Activated B cell treated with CpG ODN at 0.5 μM for 24 hours (primary cell): ENCODE measurements at regions not wholly inside any gene's neighbourhood (a gene's known extent, or its start where the extent isn't known, plus 50 kb on each side); places are given as distances from the start of the nearest gene placed in this dataset.

Source experiments
- ATAC-seq: fragments of 200-7000 bp; cut with Tn5 transposase; one replicate; pipeline ENCODE4 v1.10.0; 2021; ENCODE audit warnings: low read depth, mild to moderate bottlenecking, moderate library complexity
- CTCF ChIA-PET: fragments of 350-600 bp; sonication (Branson Sonifier 250); formaldehyde crosslinking; loops from one replicate; lab custom pipeline; 2021; ENCODE audit warnings: antibody characterized with exemption; lab: Charles Lee
- POLR2A ChIA-PET: fragments of 350-600 bp; sonication (Branson Sonifier 250); formaldehyde crosslinking; loops from one replicate; lab custom pipeline; 2021; ENCODE audit warnings: antibody characterized with exemption; lab: Charles Lee
- DNase-seq: peaks from one replicate; pipeline ENCODE4 v3.0.0; 2022
- H3K27ac Mint-ChIP-seq: one replicate; pipeline ENCODE4 v1.8.0; 2020; ENCODE audit warnings: mixed read lengths
- H3K27me3 Mint-ChIP-seq: one replicate; pipeline ENCODE4 v1.8.0; 2021; ENCODE audit warnings: mixed read lengths
- H3K36me3 Mint-ChIP-seq: one replicate; pipeline ENCODE4 v1.8.0; 2021; ENCODE audit warnings: low read depth, mixed read lengths
- H3K4me1 Mint-ChIP-seq: one replicate; pipeline ENCODE4 v1.8.0; 2021; ENCODE audit warnings: mixed read lengths
- H3K4me3 Mint-ChIP-seq: one replicate; pipeline ENCODE4 v1.8.0; 2020; ENCODE audit warnings: mild to moderate bottlenecking, mixed read lengths
- H3K9me3 Mint-ChIP-seq: one replicate; pipeline ENCODE4 v1.8.0; 2020; ENCODE audit warnings: mixed read lengths
- intact Hi-C: fragments of 100-400 bp; cut with micrococcal nuclease; formaldehyde crosslinking; loops from one replicate; pipeline ENCODE4 v1.15.1; 2024
- TF ChIP-seq, protein P1 (sequence below): fragments of 200-600 bp; IDR thresholded peaks from one replicate; pipeline ENCODE4 v1.8.0; 2022; ENCODE audit warnings: antibody characterized with exemption, mild to moderate bottlenecking

DNA sequence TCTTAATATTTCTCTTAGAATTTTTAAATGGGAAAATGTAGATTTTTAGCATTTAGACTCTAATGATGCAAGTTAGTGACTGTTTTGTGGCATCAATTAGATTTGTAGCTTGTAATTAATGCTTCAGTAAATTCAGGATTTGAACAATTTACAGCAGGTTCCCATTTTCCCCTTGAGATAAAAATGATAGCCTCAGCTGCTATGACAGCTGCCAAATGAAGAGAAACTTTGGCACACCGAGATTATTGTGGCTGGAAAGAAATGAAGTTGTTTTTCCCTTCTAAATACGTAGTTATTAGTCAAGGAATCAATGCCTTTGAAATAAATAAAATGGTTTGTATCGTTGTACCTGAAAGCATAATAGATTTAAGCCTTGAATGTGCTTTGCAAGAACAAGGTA lies 206.4 kb upstream of the P2RY1 start:
- POLR2A ChIA-PET: no interaction called here
- peaks cover 2% of the 10 kb centered on the region for H3K9me3 Mint-ChIP-seq
- DNase-seq: no peak

DNA sequence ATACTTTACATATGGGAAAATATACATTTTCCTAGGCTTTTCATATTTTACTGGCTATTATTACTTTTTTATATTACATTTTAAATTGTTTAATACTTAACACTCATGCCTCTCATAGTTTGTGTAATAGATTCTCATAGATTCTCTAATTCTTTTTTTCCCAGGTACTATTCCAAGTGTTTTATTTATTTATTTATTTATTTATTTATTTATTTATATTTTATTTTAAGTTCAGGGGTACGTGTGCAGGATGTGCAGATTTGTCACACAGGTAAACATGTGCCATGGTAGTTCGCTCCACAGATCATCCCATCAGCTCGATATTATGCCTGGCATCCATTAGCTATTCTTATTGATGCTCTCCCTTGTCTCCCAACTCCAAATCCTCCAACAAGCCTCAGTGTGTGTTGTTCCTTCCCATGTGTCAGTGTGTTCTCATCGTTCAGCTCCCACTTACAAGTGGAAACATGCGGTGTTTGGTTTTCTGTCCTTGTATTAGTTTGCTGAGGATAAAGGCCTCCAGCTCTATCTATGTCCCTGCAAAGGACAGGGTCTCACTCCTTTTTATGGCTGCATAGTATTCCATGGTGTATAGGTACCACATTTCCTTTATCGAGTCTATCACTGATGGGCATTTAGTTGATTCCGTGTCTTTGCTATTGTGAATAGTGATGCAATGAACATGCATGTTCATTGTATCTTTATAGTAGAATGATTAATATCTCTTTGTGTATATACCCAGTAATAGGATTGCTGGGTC lies 205.4 kb upstream of the P2RY1 start:
- no peaks in the 10 kb centered on the region for H3K36me3 Mint-ChIP-seq
- POLR2A ChIA-PET: no interaction called here
- peaks cover 2% of the 10 kb centered on the region for H3K9me3 Mint-ChIP-seq
- no peak overlapping the region for H3K4me3 Mint-ChIP-seq
- TF ChIP-seq, protein P1, sequence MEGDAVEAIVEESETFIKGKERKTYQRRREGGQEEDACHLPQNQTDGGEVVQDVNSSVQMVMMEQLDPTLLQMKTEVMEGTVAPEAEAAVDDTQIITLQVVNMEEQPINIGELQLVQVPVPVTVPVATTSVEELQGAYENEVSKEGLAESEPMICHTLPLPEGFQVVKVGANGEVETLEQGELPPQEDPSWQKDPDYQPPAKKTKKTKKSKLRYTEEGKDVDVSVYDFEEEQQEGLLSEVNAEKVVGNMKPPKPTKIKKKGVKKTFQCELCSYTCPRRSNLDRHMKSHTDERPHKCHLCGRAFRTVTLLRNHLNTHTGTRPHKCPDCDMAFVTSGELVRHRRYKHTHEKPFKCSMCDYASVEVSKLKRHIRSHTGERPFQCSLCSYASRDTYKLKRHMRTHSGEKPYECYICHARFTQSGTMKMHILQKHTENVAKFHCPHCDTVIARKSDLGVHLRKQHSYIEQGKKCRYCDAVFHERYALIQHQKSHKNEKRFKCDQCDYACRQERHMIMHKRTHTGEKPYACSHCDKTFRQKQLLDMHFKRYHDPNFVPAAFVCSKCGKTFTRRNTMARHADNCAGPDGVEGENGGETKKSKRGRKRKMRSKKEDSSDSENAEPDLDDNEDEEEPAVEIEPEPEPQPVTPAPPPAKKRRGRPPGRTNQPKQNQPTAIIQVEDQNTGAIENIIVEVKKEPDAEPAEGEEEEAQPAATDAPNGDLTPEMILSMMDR: no peak
- no peaks in the 10 kb centered on the region for H3K4me1 Mint-ChIP-seq
- DNase-seq: no peak
- intact Hi-C loops: no loop called here
- no peak for ATAC-seq
- H3K27me3 Mint-ChIP-seq: peaks cover 8% of the 10 kb centered on the region
- CTCF ChIA-PET: no interaction called here
- H3K27ac Mint-ChIP-seq: no peak overlapping the region

More for the DNA sequence above, 206.4 kb upstream of the P2RY1 start:
- CTCF ChIA-PET: no interaction called here
- peaks cover 10% of the 10 kb centered on the region for H3K27me3 Mint-ChIP-seq
- H3K4me3 Mint-ChIP-seq: no peak overlapping the region
- intact Hi-C loops: no loop called here
- H3K36me3 Mint-ChIP-seq: no peaks in the 10 kb centered on the region
- no peak for ATAC-seq
- no peak overlapping the region for H3K27ac Mint-ChIP-seq
- TF ChIP-seq, protein P1: no peak
- H3K4me1 Mint-ChIP-seq: no peaks in the 10 kb centered on the region

DNA sequence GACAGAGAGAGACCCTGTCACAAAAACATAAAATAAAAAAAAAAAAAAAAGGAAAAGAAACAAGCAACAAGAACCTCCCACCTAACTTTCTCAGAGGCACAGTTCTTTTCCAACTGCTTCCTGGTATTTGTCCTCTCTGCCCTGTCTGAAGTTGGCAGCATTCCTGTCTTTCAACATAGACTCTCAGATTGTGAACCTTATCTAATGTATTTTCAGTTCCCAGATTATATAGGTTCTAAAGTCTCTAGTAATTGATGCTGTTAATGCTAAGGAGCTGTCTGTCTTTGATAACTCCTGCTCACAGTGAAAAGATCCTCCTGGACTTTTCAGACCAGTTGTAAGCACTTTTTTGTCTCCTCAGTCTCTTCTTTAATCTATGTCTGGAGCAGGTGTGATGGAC lies 199.5 kb upstream of the P2RY1 start:
- CTCF ChIA-PET: no interaction called here
- peaks cover 9% of the 10 kb centered on the region for H3K27me3 Mint-ChIP-seq
- H3K9me3 Mint-ChIP-seq: peaks cover 2% of the 10 kb centered on the region
- POLR2A ChIA-PET: no interaction called here
- DNase-seq (no peak), ATAC-seq (no peak)
- H3K27ac Mint-ChIP-seq: no peak overlapping the region
- TF ChIP-seq, protein P1: no peak
- H3K4me1 Mint-ChIP-seq: no peaks in the 10 kb centered on the region
- H3K4me3 Mint-ChIP-seq: no peak overlapping the region
- H3K36me3 Mint-ChIP-seq: no peaks in the 10 kb centered on the region
- intact Hi-C loops: no loop called here

DNA sequence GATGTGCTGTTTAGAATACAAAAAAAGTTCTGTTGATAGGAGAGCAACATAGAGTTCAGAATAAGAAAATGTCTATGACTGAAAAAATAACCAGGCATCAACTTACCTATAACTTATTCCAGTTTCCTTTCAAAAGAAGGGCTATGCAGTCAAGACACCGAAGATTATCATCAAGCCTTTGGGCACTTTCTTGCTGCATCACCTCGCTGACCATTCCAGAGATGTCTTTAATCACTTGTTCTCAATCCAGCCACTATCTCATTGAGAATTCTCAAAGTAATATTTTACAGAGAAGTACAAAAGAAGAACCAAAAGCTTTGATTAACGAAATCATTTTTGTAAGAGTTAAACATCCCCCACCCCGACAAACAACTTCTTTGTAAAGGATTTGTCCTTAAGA lies 198.3 kb upstream of the P2RY1 start:
- Mint-ChIP-seq H3K36me3 (no peaks in the 10 kb centered on the region), H3K4me1 (no peaks in the 10 kb centered on the region), H3K27ac (no peak overlapping the region), H3K9me3 (no peaks in the 10 kb centered on the region), H3K27me3 (peaks cover 11% of the 10 kb centered on the region), H3K4me3 (no peak overlapping the region)
- TF ChIP-seq, protein P1: no peak
- DNase-seq (no peak), ATAC-seq (no peak)
- intact Hi-C loops: no loop called here
- ChIA-PET CTCF (no interaction called here), POLR2A (no interaction called here)

DNA sequence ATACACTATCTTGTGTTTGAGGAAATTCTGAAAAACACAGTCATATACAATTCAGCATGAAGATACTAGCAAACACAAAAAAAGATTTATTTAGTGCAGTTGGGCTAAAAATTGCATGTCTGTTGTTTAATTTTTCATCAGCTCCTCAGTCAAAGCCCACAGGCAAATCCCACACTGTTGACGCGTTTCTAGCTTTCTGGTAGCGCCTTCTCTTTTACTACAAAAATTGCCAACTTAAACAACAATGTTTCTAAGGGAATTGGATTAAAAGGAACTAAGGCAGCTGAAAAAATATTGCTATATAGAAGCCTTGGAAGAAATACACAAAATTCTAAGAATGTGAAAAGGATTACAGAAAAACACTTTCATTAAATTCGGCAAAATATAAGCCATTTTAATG lies 196.7 kb upstream of the P2RY1 start:
- DNase-seq: no peak
- ChIA-PET POLR2A (no interaction called here), CTCF (no interaction called here)
- H3K4me1 Mint-ChIP-seq: no peaks in the 10 kb centered on the region
- TF ChIP-seq, protein P1: no peak
- no peaks in the 10 kb centered on the region for H3K9me3 Mint-ChIP-seq
- intact Hi-C loops: no loop called here
- no peaks in the 10 kb centered on the region for H3K36me3 Mint-ChIP-seq
- H3K27ac Mint-ChIP-seq: no peak overlapping the region
- peaks cover 7% of the 10 kb centered on the region for H3K27me3 Mint-ChIP-seq
- no peak for ATAC-seq
- H3K4me3 Mint-ChIP-seq: no peak overlapping the region
